ENCODE measurements at regions not wholly inside any gene's neighbourhood (a gene's known extent, or its start where the extent isn't known, plus 50 kb on each side); places are given as distances from the start of the nearest gene placed in this dataset.

DNA sequence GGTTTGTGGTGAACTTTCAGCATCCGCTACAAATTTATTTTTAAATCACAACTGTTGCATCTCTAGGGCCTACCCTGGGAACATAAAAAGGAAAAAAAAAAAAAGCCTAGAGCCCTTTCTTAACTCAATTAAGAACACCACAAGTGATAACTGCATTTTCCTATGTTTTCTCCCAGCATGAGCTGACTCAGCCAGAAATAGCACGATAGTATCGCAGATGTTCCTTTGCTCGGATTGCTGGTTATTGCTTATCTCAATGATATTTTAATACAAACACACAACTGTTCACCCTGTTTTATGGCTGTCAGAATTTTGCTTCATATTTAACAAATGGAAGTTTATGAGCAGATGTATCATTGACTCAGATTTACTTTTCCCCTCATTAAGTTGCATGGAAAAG, 251.8 kb upstream of the SUCLG2 start:
- 46 to 70% methylated on average over 4 of the region's 4 CpGs for WGBS, 2 donors
- H3K27me3 ChIP-seq (ENCODE audit: control insufficient read depth in 3 of 3, insufficient read depth in 3 of 3, low read length in 2 of 3) = no peaks in the 10 kb centered on the region
- no peaks in the 10 kb centered on the region for H3K4me1 ChIP-seq (ENCODE audit: control insufficient read depth in 5 of 5, insufficient read depth in 5 of 5, low read length in 5 of 5)
- no peak overlapping the region for H3K4me3 ChIP-seq
- no peak for DNase-seq
- H3K9me3 ChIP-seq (ENCODE audit: control insufficient read depth in 4 of 4, insufficient read depth in 3 of 4, low read length in 3 of 4) = no peaks in the 10 kb centered on the region
- no peak overlapping the region for H3K27ac ChIP-seq (ENCODE audit: low read depth in 1 of 2, low read length in 1 of 2)
- ATAC-seq (ENCODE audit: insufficient read depth, low FRiP score) = no peak
- TF ChIP-seq, protein P1, sequence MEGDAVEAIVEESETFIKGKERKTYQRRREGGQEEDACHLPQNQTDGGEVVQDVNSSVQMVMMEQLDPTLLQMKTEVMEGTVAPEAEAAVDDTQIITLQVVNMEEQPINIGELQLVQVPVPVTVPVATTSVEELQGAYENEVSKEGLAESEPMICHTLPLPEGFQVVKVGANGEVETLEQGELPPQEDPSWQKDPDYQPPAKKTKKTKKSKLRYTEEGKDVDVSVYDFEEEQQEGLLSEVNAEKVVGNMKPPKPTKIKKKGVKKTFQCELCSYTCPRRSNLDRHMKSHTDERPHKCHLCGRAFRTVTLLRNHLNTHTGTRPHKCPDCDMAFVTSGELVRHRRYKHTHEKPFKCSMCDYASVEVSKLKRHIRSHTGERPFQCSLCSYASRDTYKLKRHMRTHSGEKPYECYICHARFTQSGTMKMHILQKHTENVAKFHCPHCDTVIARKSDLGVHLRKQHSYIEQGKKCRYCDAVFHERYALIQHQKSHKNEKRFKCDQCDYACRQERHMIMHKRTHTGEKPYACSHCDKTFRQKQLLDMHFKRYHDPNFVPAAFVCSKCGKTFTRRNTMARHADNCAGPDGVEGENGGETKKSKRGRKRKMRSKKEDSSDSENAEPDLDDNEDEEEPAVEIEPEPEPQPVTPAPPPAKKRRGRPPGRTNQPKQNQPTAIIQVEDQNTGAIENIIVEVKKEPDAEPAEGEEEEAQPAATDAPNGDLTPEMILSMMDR (IDR thresholded peaks at IDR 0.05; ENCODE audit: control extremely low read depth, extremely low read depth) = no peak
- H3K9ac ChIP-seq (ENCODE audit: insufficient read depth in 1 of 2, low read length in 2 of 2) = no peak overlapping the region
- no peaks in the 10 kb centered on the region for H3K36me3 ChIP-seq (ENCODE audit: control insufficient read depth in 4 of 4, insufficient read depth in 4 of 4, low read length in 4 of 4)

DNA sequence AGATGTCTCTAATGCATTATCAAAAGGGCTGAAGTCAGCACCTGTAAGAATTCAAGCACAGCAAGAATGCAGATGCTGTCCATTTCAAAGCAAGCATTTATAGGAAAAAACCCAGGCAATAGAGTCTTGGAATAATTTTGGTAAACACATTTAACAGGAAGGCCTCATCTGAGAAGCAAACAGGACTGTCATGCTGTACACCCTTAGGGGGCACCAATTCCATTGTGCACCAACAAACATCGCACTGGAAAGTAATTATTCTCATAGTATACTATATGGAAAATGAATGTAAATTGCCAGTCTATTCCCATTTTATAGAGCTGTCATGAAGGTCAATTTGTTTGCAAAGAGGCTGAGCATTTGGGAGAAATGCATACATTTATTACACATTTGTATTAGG, 247.3 kb upstream of the SUCLG2 start:
- H3K27me3 ChIP-seq (ENCODE audit: control insufficient read depth in 3 of 3, insufficient read depth in 3 of 3, low read length in 2 of 3) = no peaks in the 10 kb centered on the region
- ATAC-seq (ENCODE audit: insufficient read depth, low FRiP score) (no peak), DNase-seq (peak in 2 of 3 donors; percentile 8 to 14)
- TF ChIP-seq, protein P1 (IDR thresholded peaks at IDR 0.05; ENCODE audit: control extremely low read depth, extremely low read depth) = no peak
- no peaks in the 10 kb centered on the region for H3K9me3 ChIP-seq (ENCODE audit: control insufficient read depth in 4 of 4, insufficient read depth in 3 of 4, low read length in 3 of 4)
- no peak overlapping the region for H3K4me3 ChIP-seq
- no peak overlapping the region for H3K27ac ChIP-seq (ENCODE audit: low read depth in 1 of 2, low read length in 1 of 2)
- H3K9ac ChIP-seq (ENCODE audit: insufficient read depth in 1 of 2, low read length in 2 of 2) = no peak overlapping the region
- H3K4me1 ChIP-seq (ENCODE audit: control insufficient read depth in 5 of 5, insufficient read depth in 5 of 5, low read length in 5 of 5) = no peaks in the 10 kb centered on the region
- H3K36me3 ChIP-seq (ENCODE audit: control insufficient read depth in 4 of 4, insufficient read depth in 4 of 4, low read length in 4 of 4) = no peaks in the 10 kb centered on the region
- WGBS, 2 donors = 87 to 97% methylated on average over 1 of the region's 1 CpG

DNA sequence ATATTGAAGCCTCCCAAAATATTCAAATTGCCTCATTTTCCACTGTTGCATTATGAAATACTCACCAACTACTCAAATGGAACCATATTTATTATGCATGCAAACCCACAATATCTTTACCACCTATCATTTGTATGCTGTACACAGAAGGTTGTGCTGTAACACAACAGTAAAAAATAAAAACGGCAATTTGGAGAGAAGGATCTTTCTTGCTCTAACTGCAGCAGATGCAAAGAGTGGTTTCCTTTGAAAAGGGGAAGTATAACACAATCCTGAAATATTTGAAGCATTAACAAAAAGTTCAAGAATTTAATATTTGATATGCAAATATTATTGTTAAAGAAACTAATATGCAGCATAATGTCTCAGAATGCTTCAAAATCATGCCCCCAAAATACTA, 244.5 kb upstream of the SUCLG2 start:
- H3K9ac ChIP-seq (ENCODE audit: insufficient read depth in 1 of 2, low read length in 2 of 2) = no peak overlapping the region
- no peaks in the 10 kb centered on the region for H3K36me3 ChIP-seq (ENCODE audit: control insufficient read depth in 4 of 4, insufficient read depth in 4 of 4, low read length in 4 of 4)
- no peak overlapping the region for H3K4me3 ChIP-seq
- DNase-seq (no peak), ATAC-seq (ENCODE audit: insufficient read depth, low FRiP score) (no peak)
- H3K27me3 ChIP-seq (ENCODE audit: control insufficient read depth in 3 of 3, insufficient read depth in 3 of 3, low read length in 2 of 3) = no peaks in the 10 kb centered on the region
- TF ChIP-seq, protein P1 (IDR thresholded peaks at IDR 0.05; ENCODE audit: control extremely low read depth, extremely low read depth) = no peak
- no peaks in the 10 kb centered on the region for H3K4me1 ChIP-seq (ENCODE audit: control insufficient read depth in 5 of 5, insufficient read depth in 5 of 5, low read length in 5 of 5)
- H3K9me3 ChIP-seq (ENCODE audit: control insufficient read depth in 4 of 4, insufficient read depth in 3 of 4, low read length in 3 of 4) = no peaks in the 10 kb centered on the region
- WGBS, 2 donors = 28 to 65% methylated on average over 1 of the region's 1 CpG
- no peak overlapping the region for H3K27ac ChIP-seq (ENCODE audit: low read depth in 1 of 2, low read length in 1 of 2)
